ENCODE measurements at regions not wholly inside any gene's neighbourhood (a gene's known extent, or its start where the extent isn't known, plus 50 kb on each side); places are given as distances from the start of the nearest gene placed in this dataset.

DNA sequence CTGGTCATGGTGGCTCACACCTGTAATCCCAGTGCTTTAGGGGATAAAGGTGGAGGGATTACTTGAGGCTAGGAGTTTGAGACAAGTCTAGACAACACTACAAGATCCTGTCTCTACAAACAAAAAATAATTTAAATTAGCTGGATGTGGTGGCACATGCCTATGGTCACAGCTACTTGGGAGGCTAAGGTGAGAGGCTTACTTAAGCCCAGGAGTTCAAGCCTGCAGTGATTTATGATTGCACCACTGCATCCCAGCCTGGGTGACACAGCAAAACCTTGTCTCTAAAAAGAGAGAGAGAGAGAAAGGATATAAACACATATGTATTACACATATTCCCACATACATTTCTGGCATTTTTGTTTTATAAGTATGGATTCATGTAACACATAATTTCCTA, 325.2 kb downstream of the DUSP10 start:
- TF ChIP-seq MXI1 (IDR thresholded peaks at IDR 0.05; ENCODE audit: low read depth, low read length) (no peak), CTCF (IDR thresholded peaks at IDR 0.05) (no peak), RAD21 (IDR thresholded peaks at IDR 0.05; ENCODE audit: low read length) (no peak), USF2 (IDR thresholded peaks at IDR 0.05; ENCODE audit: borderline replicate concordance, low read depth, low read length) (no peak), SMC3 (IDR thresholded peaks at IDR 0.05; ENCODE audit: low read depth, low read length) (no peak)
- TF ChIP-seq, protein P1, sequence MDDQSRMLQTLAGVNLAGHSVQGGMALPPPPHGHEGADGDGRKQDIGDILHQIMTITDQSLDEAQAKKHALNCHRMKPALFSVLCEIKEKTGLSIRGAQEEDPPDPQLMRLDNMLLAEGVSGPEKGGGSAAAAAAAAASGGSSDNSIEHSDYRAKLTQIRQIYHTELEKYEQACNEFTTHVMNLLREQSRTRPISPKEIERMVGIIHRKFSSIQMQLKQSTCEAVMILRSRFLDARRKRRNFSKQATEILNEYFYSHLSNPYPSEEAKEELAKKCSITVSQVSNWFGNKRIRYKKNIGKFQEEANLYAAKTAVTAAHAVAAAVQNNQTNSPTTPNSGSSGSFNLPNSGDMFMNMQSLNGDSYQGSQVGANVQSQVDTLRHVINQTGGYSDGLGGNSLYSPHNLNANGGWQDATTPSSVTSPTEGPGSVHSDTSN (IDR thresholded peaks at IDR 0.05) = no peak
